Thoracic aorta (tissue), 2 donors: ENCODE measurements at regions not wholly inside any gene's neighbourhood (a gene's known extent, or its start where the extent isn't known, plus 50 kb on each side); places are given as distances from the start of the nearest gene placed in this dataset.

ENCODE experiments used
- ATAC-seq: fragments of 150-250 bp; one replicate; pipeline ENCODE4 v1.8.0; 2017; ENCODE audit warnings: low read depth; ENCODE audit not compliant: insufficient number of reproducible peaks, low FRiP score
- DNase-seq: peaks from one replicate; pipeline ENCODE4 v3.0.0-alpha.2; 2020; ENCODE audit warnings: low spot score
- H3K27ac ChIP-seq, 2 donors: fragments of 200-600 bp; sonication (generic); 1 replicate in 1 of 2; 2 replicates in 1 of 2; pipeline ENCODE4 v1.5.1; 2016; ENCODE audit warnings: mild to moderate bottlenecking in 2 of 2, moderate library complexity in 2 of 2
- H3K27me3 ChIP-seq: fragments of 200-600 bp; sonication (generic); replicated peaks from 2 replicates; pipeline ENCODE4 v1.6.0; 2016; ENCODE audit warnings: mild to moderate bottlenecking; ENCODE audit not compliant: insufficient read depth
- H3K36me3 ChIP-seq: fragments of 200-600 bp; sonication (generic); one replicate; pipeline ENCODE4 v1.5.1; 2016
- H3K4me1 ChIP-seq, 2 donors: fragments of 200-600 bp; sonication (generic); 1 replicate in 1 of 2; 2 replicates in 1 of 2; pipeline versions ENCODE4 v1.5.1 to v1.6.0; 2016; ENCODE audit warnings: low read depth in 2 of 2, mild to moderate bottlenecking in 1 of 2; ENCODE audit not compliant: control insufficient read depth in 1 of 2
- H3K4me3 ChIP-seq: fragments of 200-600 bp; sonication (generic); 2 replicates; pipeline ENCODE4 v1.5.1; 2016; ENCODE audit warnings: mild to moderate bottlenecking
- H3K9me3 ChIP-seq: fragments of 200-600 bp; sonication (generic); 2 replicates; pipeline ENCODE4 v1.5.1; 2016
- TF ChIP-seq, protein P1 (sequence below): fragments of 200-600 bp; sonication (generic); IDR thresholded peaks from one replicate; pipeline ENCODE4 v1.5.1; 2019; ENCODE audit warnings: antibody characterized with exemption

DNA sequence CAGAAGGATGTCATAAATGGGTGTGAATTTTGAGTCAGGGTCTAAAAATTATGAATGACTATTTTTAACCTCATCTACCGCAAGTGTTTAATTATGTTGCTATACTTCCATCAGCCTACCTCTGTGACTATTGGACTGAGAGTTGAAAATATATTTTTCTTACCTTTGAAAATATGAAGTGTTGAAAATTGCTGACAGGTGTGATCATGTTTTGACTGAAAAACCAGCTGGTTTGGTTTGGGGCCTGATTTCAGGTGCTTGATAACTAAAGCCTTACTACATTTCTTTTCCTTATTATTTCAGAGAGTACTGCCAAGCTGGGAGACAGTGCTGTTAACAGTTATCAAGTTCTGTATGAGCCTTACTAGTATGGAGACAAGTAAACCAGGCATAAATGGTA is 107.2 kb upstream of the DUSP10 start:
- TF ChIP-seq, protein P1, sequence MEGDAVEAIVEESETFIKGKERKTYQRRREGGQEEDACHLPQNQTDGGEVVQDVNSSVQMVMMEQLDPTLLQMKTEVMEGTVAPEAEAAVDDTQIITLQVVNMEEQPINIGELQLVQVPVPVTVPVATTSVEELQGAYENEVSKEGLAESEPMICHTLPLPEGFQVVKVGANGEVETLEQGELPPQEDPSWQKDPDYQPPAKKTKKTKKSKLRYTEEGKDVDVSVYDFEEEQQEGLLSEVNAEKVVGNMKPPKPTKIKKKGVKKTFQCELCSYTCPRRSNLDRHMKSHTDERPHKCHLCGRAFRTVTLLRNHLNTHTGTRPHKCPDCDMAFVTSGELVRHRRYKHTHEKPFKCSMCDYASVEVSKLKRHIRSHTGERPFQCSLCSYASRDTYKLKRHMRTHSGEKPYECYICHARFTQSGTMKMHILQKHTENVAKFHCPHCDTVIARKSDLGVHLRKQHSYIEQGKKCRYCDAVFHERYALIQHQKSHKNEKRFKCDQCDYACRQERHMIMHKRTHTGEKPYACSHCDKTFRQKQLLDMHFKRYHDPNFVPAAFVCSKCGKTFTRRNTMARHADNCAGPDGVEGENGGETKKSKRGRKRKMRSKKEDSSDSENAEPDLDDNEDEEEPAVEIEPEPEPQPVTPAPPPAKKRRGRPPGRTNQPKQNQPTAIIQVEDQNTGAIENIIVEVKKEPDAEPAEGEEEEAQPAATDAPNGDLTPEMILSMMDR, result no peak
- ATAC-seq (no peak), DNase-seq (no peak)
- Histone ChIP-seq H3K27me3 (no peaks in the 10 kb centered on the region), H3K9me3 (no peaks in the 10 kb centered on the region), H3K4me3 (no peak overlapping the region), H3K36me3 (no peaks in the 10 kb centered on the region), H3K27ac (no peak overlapping the region), H3K4me1 (peaks cover 0 to 11% of the 10 kb centered on the region in 2 donors)

DNA sequence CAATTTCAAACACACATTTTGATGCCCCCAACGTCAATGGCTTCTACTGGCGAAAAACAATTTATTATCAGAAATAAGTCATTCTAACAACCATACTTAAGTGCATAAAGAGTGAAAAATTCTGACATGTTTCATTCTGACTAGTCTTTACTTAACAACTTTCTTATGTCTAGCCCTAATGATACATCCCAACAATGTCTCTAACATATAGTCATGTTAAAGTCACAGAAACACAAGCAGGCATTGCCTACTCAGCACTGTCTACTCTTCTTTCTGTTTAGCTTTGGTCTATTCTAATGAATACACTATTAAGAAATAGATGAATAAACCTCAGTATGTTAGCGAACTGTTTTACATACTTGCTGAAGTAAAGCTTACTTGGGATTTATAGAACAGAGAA is 105.8 kb upstream of the DUSP10 start:
- Histone ChIP-seq H3K9me3 (no peaks in the 10 kb centered on the region), H3K4me3 (no peak overlapping the region), H3K36me3 (no peaks in the 10 kb centered on the region), H3K4me1 (peaks cover 0 to 11% of the 10 kb centered on the region in 2 donors), H3K27me3 (no peaks in the 10 kb centered on the region), H3K27ac (no peak overlapping the region)
- ATAC-seq (no peak), DNase-seq (no peak)
- TF ChIP-seq, protein P1, result no peak

- Histone ChIP-seq H3K4me3 (no peak overlapping the region), H3K4me1 (peaks cover 0 to 4% of the 10 kb centered on the region in 2 donors), H3K9me3 (no peaks in the 10 kb centered on the region), H3K27ac (no peak overlapping the region), H3K27me3 (no peaks in the 10 kb centered on the region), H3K36me3 (no peaks in the 10 kb centered on the region)
- ATAC-seq (no peak), DNase-seq (no peak)
- TF ChIP-seq, protein P1, result no peak
Measured at GRCh38 chr1:221845650-221846371, 103.9 kb upstream of the DUSP10 start.

GRCh38 chr1:221841983-221842335 is 100.1 kb upstream of the DUSP10 start:
- H3K4me1 ChIP-seq, result no peaks in the 10 kb centered on the region
- H3K27me3 ChIP-seq, result no peaks in the 10 kb centered on the region
- no peak overlapping the region for H3K4me3 ChIP-seq
- H3K36me3 ChIP-seq, result no peaks in the 10 kb centered on the region
- DNase-seq (no peak), ATAC-seq (no peak)
- no peaks in the 10 kb centered on the region for H3K9me3 ChIP-seq
- TF ChIP-seq, protein P1, result no peak
- no peak overlapping the region for H3K27ac ChIP-seq

DNA sequence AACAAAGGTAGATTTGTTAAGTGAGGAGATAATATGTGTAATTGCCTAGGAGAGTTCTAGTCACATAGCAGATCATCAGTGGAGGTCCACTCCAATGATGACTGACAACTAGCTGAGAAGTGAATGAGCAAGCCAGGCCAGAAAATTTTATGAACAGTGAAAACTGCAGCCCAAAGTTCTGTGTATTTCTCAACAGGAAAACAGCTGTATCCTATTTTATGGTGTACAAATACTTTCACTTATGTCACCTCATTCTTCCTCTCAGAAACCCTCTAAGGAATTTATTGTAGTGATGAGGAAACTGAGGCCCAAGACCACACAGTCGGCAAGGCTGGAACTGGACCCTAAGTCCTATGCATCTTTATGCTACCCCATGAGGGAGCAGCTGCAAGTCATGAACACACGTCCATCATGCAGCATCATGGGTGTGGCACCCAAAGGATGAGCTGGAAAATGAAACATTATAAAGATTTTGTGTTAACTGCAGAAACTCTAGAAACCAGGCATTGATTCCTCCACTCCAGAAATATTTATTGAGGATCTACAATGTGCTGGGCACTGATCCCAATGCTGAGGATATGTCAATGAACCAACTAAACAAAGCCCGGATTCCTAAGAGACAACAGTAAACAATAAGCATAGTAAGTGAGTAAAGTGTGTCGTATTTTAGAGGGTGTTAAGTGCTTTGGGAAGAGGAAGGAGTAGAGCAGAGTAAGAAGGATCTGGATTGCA is 99.5 kb upstream of the DUSP10 start:
- Histone ChIP-seq H3K9me3 (no peaks in the 10 kb centered on the region), H3K4me3 (no peak overlapping the region), H3K4me1 (no peaks in the 10 kb centered on the region), H3K36me3 (no peaks in the 10 kb centered on the region), H3K27me3 (no peaks in the 10 kb centered on the region), H3K27ac (no peak overlapping the region)
- DNase-seq (no peak), ATAC-seq (no peak)
- TF ChIP-seq, protein P1, result no peak
